ENCODE measurements at regions not wholly inside any gene's neighbourhood (a gene's known extent, or its start where the extent isn't known, plus 50 kb on each side); places are given as distances from the start of the nearest gene placed in this dataset.
A peak's percentile ranks its signal among the peaks of the same experiment; 100 is the strongest.

DNA sequence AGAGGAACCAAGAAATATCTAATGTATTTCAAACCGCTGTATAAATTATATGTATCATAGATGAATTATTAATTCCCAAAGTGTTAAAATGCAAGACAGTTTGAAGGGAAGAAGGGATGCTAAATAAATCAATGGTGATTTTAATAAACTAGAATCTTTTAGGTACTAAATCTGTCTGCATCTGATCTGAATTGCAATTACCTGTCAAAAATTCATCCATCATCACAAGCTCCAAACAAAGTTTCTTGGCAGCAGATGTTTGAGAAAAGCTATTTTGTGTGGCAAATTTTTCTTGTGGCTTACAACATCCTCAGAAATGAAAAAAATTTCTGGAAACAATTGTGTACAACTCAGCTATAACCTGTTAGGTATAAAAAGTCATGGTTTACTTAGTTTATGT is 816.0 kb upstream of the NDST4 start:
- peak; percentile 26 for DNase-seq (ENCODE audit: low spot score)

DNA sequence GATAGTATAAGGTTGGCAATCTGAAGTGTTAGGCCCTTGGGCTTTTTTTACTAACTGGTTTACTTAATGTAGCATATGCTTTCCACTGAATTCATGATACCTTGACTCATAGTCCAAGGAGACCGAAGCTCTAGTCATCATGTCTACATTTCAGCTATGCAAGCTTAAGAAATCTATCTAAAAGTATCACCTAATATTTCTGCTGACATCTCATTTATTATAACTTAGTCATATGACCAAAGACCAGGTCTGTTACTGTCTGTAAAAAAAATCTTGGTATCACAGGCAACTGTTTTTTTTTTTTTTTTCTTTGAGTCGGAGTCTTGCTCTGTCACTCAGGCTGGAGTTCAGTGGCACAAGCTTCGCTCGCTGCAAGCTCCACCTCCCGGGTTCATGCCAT is 814.0 kb upstream of the NDST4 start:
- DNase-seq (ENCODE audit: low spot score) = no peak

DNA sequence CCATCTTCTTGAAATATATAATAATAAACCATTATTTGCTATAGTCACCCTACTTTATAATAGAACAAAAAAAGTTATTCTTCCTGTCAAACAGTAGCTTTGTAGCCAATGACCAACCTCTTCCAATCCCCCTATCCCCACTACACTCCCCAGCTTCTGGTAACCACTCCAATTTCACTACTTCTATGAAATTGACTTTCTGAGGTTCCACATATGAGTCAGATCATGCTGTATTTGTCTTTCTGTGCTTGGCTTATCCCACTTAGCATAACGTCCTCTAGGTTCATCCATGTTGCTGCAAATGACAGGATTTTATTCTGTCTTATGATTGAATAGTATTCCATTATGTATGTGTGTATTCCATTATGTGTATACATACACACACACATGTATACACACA is 809.7 kb upstream of the NDST4 start:
- no peak for DNase-seq (ENCODE audit: low spot score)

DNA sequence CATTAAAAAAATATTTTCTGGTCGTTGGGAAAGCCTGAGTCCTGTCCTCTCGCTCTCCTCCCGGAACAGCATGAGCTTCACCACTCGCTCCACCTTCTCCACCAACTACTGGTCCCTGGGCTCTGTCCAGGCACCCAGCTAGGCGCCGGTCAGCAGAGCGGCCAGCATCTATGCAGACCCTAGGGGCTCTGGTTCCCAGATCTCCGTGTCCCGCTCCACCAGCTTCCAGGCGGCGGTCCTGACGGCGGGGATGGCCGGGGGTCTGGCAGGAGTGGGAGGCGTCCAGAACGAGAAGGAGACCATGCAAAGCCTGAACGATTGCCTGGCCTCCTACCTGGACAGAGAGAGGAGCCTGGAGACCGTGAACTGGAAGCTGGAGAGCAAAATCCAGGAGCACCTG is 807.2 kb upstream of the NDST4 start:
- DNase-seq (ENCODE audit: low spot score) = no peak

DNA sequence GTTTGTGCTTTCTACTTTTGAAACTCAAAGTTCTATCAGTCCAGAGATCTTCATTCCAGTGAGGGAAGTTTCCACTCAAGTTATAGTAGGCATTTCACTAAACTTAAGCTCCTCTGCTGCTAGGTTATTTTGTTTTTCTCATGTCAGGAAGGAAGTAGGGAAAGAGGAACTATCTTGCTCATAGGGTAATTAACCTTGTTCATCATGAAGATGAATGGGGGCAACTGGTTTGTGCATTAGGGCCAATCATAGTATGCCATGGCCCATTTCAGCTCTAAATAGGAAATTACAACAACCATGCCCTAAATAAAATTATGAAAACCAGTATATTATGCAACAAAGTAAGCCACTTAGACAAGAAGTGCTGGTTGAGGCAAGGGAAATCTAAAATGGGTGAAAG is 804.7 kb upstream of the NDST4 start:
- DNase-seq (ENCODE audit: low spot score) = no peak

DNA sequence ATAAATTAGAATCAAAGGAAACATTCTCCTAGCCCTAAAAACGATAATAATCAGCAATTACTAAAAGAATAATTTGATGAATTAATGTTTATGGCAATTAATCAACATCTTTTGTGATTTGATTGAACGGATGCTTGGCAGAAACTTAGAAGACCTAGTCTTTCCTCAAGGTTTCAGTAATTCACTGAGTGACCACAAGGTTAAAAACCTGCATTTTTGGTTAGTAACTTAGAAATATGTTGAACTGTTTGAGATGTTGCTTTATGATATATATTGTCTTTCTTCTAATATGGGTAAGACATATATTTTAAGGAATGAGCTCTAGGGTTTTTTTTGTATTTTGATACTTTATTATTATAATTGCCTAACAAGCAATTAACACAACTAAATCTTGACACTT is 793.0 kb upstream of the NDST4 start:
- DNase-seq (ENCODE audit: low spot score) = no peak

DNA sequence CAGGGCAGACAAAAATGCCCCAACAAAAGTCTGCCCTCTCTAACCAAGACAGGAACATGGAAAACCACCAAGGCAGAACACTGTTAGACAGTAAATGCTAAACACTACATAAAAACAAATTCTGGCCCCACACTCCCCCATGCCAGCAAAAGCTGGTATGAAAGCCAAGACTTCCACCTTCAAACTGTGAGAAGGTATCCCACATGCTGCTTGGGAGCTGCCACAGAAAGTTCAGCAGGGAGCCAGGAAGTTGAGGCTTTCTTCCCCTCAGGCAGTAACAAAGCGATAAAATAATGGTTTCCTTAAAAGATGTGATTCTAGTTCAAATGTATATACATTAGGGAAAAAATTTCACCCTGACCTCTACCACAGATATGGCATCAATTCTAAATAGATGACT is 770.4 kb upstream of the NDST4 start:
- DNase-seq (ENCODE audit: low spot score) = no peak

DNA sequence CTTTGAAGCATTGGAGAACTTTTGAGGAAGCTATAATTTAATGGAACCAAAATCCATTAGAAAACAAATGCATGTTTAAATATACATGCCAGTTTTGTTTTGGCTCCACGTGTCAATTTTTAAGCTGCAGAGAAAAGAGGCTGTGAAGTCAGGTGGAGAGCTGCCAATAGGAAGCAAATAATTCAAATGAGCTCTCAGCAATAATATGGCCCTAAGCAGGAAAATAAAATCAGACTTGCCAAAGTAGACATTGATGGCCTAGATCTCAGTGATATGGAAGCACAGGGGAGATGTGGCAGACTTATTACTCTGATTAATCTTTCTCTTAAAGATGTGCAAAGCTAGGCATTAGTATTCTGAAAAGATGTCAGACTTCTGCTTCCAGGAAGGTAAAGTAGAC is 769.8 kb upstream of the NDST4 start:
- DNase-seq (ENCODE audit: low spot score) = no peak

DNA sequence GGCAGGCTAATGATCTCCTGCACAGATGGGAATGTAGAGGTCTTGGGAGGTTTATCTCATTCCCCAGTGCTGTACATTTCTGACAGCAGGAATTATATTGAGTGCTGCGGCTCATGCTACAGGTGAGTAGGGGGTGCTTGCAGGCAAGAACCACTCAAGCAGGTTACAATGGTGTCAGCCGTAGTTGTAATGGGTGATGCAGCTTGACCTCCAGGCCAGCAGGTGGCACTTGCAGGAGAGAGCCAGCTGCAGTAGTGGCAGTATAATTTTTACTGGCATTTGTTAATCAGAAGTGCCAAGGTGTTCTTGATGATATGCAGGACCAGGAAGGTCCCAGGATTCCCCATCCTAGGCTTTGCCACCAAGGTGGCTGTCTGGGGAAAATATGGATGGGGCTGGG is 759.6 kb upstream of the NDST4 start:
- no peak for DNase-seq (ENCODE audit: low spot score)

DNA sequence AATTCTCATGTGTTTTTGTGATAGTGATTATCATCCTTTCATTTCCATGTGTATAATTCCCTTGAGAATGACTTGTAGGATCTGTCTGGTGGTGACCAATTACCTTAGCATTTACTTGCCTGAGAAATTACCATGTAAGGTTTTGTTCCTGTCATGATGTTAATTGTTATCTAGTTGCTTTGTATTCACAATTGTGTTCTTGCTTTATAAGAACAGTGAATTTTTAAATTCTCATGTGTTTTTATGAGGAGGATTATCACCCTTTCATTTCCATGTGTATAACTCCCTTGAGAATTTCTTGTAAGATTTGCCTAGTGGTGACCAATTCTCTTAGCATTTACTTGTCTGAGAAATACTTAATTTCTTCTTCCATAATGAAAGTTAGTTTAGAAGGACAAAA is 758.2 kb upstream of the NDST4 start:
- no peak for DNase-seq (ENCODE audit: low spot score)

DNA sequence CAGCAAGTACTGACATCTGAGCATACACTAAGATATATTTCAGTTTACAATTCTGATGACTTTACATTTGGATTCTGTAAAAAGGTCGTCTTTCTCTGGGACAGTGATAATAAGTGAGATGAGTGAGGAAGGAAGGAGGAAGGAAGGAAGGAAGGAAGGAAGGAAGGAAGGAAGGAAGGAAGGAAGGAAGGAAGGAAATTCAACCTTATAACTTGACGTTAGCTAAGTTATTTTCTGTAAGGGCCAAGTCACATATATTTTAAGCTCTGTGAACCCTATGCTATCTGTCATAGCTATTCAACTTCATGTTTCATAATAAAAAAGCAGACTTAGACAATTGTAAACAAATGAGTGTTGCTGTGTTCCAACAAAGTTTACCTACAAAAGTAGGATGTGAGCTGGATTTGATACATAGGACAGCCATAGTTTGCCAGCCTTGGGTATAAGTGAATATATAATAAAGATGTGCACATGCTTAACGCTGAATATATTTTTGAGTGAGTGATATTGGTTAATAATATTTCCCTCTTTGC is 753.0 kb upstream of the NDST4 start:
- no peak for DNase-seq (ENCODE audit: low spot score)

DNA sequence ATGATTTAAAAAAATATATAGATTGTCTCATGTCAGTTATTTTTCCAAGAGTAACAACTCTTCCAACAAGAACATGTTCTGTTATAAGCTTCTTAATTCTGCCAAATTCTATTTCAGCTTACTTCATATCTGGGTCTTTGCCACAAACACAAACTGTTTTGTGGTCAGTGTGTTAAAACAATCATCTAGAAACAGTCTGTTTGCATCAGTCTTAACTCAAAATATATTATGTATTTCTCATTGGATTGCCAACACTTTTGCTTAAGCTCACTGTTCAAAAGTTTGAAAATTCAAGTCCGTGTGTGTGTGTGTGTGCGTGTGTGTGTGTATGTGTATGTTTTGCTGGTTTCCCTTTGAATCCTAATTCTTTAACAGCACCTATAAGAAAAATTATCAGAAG is 752.3 kb upstream of the NDST4 start:
- DNase-seq (ENCODE audit: low spot score) = no peak

DNA sequence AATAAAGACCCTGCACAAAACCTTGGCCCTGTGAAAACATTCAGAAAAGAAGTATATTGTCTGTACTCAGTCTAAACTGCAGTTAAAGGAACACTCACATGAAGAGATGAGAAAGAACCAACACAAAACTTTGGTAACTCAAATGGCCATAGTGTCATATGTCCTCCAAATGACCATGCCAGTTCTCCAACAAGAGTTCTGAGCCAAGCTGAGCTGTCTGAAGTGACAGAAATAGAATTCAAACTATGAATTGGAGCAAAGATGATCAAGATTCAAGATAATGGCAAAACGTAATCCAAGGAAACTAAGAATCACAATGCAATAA is 739.3 kb upstream of the NDST4 start:
- no peak for DNase-seq (ENCODE audit: low spot score)

DNA sequence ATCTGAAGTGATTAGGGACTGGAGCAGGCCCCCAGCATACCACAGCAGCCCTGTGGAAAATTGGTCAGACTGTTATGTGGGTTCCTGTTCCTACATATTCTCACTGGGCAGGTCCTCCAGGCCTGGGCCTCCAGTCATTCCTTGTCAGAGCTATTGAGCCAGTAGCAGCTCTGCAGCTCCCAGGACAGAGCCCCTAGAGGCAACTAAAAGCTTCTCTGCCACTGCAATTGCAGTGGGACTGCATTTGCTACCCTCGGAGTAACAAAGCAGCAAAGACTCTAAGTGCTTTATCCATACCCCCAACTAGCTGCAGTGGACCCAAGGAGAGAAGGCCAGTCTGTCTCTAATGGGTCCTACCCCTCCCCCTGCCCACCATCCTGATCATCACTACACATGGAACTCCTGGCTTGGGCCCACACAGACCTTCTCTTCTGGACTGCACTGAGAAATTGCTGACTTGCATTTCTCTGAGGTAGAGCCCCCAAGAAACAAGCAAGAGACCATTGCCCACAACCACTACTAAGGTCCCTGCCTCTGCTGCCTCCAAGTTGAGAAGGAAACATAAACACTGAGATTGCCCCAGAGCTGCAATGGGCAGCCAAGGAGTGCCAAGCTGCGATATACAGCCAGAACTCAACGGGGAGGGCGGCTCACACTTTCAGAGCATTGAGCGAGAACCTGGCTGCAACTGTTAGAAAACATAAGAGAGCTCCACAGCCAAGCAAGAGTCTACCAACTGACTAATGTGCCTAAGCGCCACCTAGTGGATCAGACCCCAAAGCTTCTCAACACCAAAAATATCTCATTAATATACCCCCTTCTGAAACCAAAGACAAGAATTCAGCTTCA is 738.7 kb upstream of the NDST4 start:
- peak; percentile 21 for DNase-seq (ENCODE audit: low spot score)

DNA sequence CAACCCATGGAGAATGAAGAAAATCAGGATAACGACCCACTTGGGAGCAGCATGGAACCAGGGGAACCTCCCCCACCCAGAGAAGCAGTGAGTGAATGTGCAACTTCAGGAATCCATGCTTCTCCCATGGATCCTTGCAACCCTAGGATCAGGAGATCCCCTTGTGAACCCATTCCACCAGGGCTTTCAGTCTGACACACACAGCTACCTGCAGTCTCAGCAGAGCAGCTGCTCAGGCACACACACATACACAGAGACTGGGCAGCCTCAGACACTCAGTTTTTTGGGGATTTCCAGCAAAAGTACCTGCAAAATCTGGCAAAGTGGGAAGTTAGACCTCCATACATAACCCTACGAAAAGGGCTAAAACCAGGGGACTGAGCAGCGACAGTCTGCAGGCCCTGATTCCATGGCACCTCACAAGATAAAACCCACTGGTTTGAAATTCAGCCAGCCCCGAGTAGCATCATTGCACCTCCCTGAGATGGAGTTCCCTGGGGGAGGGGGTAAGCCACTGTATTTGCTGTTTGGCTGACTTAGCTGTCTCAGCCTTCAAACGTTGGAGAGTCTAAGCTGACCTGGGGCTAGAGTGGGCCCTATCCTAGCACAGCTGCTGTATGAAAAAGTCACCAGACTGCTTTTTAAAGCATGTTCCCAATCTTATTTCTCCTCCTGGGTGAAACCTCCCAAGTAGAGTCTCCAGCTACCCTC is 737.5 kb upstream of the NDST4 start:
- no peak for DNase-seq (ENCODE audit: low spot score)

DNA sequence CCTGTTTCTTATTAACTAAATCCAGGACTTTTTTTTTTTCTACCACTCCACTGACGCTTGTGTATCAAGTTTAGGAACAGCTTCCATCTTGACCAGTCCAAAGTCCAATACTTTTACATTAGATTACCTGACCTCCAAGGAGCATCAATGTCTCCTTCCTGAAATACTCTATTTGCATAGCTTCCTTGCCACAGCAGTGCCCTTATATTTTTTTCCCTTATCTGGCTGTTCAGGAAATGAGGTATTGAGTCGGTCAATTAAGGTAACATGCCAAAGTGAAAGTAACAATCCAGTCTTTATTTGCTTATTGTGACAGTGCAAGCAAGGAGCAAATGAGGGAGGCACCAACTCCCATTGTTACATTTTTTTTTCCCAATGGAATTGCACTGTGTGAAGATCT is 730.8 kb upstream of the NDST4 start:
- no peak for DNase-seq (ENCODE audit: low spot score)

DNA sequence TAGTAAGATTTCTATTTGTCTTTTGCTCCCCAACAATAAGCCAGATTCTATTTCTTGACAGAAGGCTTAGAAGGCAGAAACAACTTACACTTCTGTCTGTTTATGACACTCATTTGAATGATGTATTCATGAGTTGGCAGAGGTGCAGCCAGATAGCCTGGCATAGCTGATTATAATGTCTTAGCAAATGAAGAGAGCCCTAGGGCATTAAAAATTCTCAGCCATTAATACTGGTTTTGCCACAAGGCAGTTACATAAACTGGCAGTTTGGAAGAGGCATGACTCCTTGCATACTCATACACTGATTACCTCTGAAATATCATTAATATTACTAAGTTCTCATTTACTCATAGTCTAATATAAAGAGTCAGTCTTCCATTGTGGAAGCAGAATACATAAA is 728.5 kb upstream of the NDST4 start:
- DNase-seq (ENCODE audit: low spot score) = no peak

DNA sequence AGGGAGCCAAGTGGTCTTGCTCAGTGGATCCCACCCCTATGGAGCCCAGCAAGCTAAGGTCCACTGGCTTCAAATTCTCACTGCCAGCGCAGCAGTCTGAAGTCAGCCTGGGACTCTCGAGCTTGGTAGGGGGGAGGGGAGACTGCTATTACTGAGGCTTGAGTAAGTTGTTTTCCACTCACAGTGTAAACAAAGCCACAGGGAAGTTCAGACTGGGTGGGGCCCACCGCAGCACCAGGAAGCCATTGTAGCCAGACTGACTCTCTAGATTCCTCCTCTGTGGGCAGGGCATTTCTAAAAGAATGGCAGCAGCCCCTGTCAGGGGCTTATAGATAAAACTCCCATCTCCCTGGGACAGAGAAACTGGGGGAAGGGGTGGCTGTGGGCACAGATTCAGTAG is 721.0 kb upstream of the NDST4 start:
- no peak for DNase-seq (ENCODE audit: low spot score)

DNA sequence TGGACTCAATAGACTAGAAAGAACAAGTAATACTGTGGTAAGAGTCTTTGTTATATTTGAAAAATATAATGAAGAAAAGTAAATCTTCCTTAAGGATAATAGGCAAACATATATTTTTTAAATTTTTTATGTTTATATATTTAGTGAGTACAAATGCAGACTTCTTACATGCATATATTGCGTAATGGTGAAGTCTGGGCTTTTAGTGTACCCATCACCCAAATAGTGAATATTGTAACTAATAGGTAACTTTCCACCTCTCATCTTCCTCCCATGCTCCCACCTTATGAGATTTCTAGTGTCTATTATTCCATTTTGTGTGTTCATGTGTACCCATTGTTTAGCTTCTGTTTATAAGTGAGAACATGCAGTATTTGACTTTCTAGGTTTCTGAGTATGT is 711.2 kb upstream of the NDST4 start:
- DNase-seq (ENCODE audit: low spot score) = no peak

DNA sequence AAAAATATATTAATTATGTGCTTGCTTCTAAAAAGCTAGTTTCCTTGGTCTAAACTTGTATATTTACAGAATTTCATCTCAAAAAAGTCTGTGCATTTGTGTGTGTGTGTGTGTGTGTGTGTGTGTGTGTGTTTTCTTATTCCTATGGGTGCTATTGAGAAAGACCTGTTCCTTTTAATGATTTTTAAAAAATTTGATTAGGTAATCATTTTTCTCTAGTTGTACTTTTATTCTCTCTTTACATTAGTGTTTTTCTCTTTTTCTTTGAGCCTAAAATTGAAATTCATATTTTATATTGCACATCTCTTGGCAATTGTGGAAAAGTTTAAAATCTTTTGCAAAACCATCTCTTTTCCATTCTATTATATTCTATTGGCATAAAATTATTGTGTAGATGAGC is 690.4 kb upstream of the NDST4 start:
- no peak for DNase-seq (ENCODE audit: low spot score)

DNA sequence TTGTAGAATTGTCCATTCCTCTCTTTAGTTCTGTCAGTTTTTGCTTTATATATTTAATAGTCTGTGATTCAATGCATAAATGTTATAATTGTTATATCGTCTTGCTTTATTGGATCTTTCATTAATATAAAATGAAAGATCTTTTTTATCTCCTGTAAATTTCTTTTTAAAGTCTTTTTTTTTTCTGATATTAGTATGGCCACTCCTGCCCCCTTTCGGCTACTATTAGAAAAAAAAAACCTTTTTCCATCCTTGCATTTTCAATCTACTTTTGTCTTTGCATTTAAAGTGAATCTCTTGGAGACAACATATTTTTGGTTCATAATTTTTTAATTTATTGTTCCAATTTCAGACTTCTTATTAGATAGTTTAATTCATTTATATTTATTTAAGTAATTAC is 677.4 kb upstream of the NDST4 start:
- DNase-seq (ENCODE audit: low spot score) = no peak

DNA sequence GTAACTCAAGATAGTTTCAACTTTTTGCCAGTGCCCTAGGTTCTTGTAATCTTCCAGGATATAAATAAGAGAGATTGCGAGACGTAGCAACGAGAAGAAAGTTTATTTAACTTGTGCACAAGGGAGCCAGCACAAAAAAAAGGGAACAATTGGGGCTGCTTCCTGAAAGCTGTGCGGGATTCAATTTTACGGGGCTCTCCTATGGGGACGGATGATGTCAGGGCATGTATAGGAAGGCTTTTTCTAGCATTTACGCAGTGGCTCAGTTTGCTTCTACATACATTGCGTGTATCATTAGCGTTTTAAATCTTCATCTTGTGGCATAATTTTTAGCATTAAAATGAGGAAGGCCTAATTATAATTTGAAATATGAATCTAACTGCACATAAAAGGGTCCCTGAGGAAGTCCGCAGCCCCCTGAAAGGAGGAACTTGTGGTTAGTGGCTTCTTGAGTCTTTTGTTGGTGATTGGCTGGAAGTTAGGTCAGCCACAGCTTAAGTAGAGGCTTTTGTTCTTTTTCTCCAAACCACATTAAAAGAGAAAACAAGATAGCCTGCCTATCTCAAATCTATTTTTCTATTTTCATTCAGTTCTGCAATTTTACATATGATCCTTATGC is 668.2 kb upstream of the NDST4 start:
- no peak for DNase-seq (ENCODE audit: low spot score)

DNA sequence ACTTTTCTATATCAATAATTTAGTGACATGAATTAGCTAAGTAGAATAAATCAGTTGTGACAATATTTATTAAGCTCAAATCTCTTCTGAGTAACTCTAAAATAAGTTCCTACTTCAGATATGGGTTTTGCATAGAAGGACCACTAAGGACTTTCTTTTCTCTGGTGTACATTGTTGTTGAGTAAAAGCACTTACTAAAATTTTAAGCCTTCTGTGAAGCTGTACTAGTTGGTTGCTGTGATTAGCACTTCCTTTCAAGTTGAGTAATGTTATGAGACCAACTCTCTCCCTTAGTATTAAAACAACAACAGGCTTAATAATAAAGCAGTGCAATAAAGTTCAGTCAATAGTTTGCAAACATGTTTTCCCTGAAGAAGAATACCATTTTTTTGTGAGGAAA is 667.4 kb upstream of the NDST4 start:
- no peak for DNase-seq (ENCODE audit: low spot score)

All from putamen (tissue), 1 donor.